A549 (cell line): ENCODE measurements at regions not wholly inside any gene's neighbourhood (a gene's known extent, or its start where the extent isn't known, plus 50 kb on each side); places are given as distances from the start of the nearest gene placed in this dataset.

Experiments used
- ATAC-seq, 2 experiments: fragments of 200-7000 bp in 1 of 2; fragments of >200 bp in 1 of 2; cut with Nextera tagmentation in 1 of 2; cut with Tn5 transposase in 1 of 2; 3 replicates each; pipeline versions ENCODE4 v1.8.0 to v1.9.1; 2018 to 2020; ENCODE audit warnings: mild to moderate bottlenecking in 1 of 2, moderate library complexity in 1 of 2
- CTCF ChIA-PET: fragments of 300-600 bp; sonication (Branson Sonifier 250); formaldehyde crosslinking; extraction: SDS; loops from one replicate; lab custom pipeline; 2021; ENCODE audit warnings: antibody characterized with exemption, inconsistent platforms; lab: Yijun Ruan, JAX
- POLR2A ChIA-PET: fragments of 350-600 bp; formaldehyde crosslinking; extraction: SDS; loops from one replicate; lab custom pipeline; 2021; ENCODE audit warnings: antibody characterized with exemption, inconsistent platforms; lab: Yijun Ruan, JAX
- DNase-seq, 2 experiments: peaks; one replicate each; pipeline versions ENCODE4 v3.0.0 to v3.0.0-alpha.2; 2011 to 2016; ENCODE audit warnings: low read depth in 1 of 2, low spot score in 1 of 2
- FAIRE-seq: peaks from 2 replicates; lab custom pipeline; 2011; peaks lifted over from hg19 to GRCh38; lab: Jason Lieb, UNC
- H3K27ac ChIP-seq, 2 experiments: fragments of >200 bp; sonication (Bioruptor Twin); formaldehyde crosslinking; 3 replicates each; pipeline ENCODE4 v1.5.1; 2016 to 2017
- H3K4me1 ChIP-seq: fragments of >200 bp; sonication (Bioruptor Twin); formaldehyde crosslinking; 3 replicates; pipeline ENCODE4 v1.6.1; 2016
- H3K4me2 ChIP-seq: fragments of >200 bp; sonication (Bioruptor Twin); formaldehyde crosslinking; 3 replicates; pipeline ENCODE4 v1.6.1; 2016
- H3K4me3 ChIP-seq: fragments of >200 bp; sonication (Bioruptor Twin); formaldehyde crosslinking; 3 replicates; pipeline ENCODE4 v1.5.1; 2016
- H3K9me3 ChIP-seq: fragments of >200 bp; sonication (Bioruptor Twin); formaldehyde crosslinking; 3 replicates; pipeline ENCODE4 v1.6.1; 2016
- CBX2 ChIP-seq: fragments of 200-600 bp; sonication (generic); IDR thresholded peaks from 2 replicates; pipeline ENCODE4 v1.6.1; 2016; ENCODE audit warnings: low read depth, mild to moderate bottlenecking, borderline replicate concordance
- CEBPB ChIP-seq, 2 experiments: fragments of >200 bp in 1 of 2; sonication (Bioruptor Twin) in 1 of 2; formaldehyde crosslinking in 1 of 2; IDR thresholded peaks; 2 replicates each; pipeline ENCODE4 v1.6.1; 2012 to 2016
- CHD2 ChIP-seq: fragments of 150-350 bp; IDR thresholded peaks from 2 replicates; pipeline ENCODE4 v1.6.1; 2014; ENCODE audit warnings: low read length; ENCODE audit not compliant: partially characterized antibody
- CHD4 ChIP-seq: fragments of 200-600 bp; sonication (generic); IDR thresholded peaks from 2 replicates; pipeline ENCODE4 v1.6.1; 2016; ENCODE audit warnings: antibody characterized with exemption, mild to moderate bottlenecking, borderline replicate concordance
- EHF ChIP-seq: fragments of 250-450 bp; sonication (Bioruptor Pico); IDR thresholded peaks from 2 replicates; pipeline ENCODE4 v1.5.0; 2020; ENCODE audit warnings: mild to moderate bottlenecking
- EHMT2 ChIP-seq: fragments of 200-600 bp; sonication (generic); IDR thresholded peaks from 2 replicates; pipeline ENCODE4 v1.6.1; 2016; ENCODE audit warnings: antibody characterized with exemption, low read depth, mild to moderate bottlenecking, moderate library complexity
- EP300 ChIP-seq, 2 experiments: fragments of >200 bp; sonication (Bioruptor Twin); formaldehyde crosslinking; IDR thresholded peaks; 2 replicates in 1 of 2; 3 replicates in 1 of 2; pipeline ENCODE4 v1.6.1; 2016 to 2017
- FOXS1 ChIP-seq: fragments of 250-450 bp; sonication (Bioruptor Pico); IDR thresholded peaks from 2 replicates; pipeline ENCODE4 v1.5.0; 2020; ENCODE audit warnings: mild to moderate bottlenecking, moderate library complexity
- HDAC2 ChIP-seq: fragments of 200-600 bp; sonication (generic); IDR thresholded peaks from 2 replicates; pipeline ENCODE4 v1.6.1; 2016
- HEYL ChIP-seq: fragments of 250-450 bp; sonication (Bioruptor Pico); IDR thresholded peaks from 2 replicates; pipeline ENCODE4 v1.8.0; 2021; ENCODE audit warnings: mild to moderate bottlenecking, moderate library complexity
- HOXB13 ChIP-seq: fragments of 250-450 bp; sonication (Bioruptor Pico); IDR thresholded peaks from 2 replicates; pipeline ENCODE4 v1.5.0; 2020; ENCODE audit warnings: low read depth, mild to moderate bottlenecking, moderate library complexity
- HOXB5 ChIP-seq: fragments of 250-450 bp; sonication (Bioruptor Pico); IDR thresholded peaks from 2 replicates; pipeline ENCODE4 v1.5.0; 2020; ENCODE audit warnings: mild to moderate bottlenecking, moderate library complexity
- JUN ChIP-seq, 2 experiments: fragments of >200 bp; sonication (Bioruptor Twin); formaldehyde crosslinking; IDR thresholded peaks; 2 replicates in 1 of 2; 3 replicates in 1 of 2; pipeline ENCODE4 v1.6.1; 2016 to 2017
- JUNB ChIP-seq: fragments of >200 bp; sonication (Bioruptor Twin); formaldehyde crosslinking; IDR thresholded peaks from 2 replicates; pipeline ENCODE4 v1.6.1; 2016
- POLR2A ChIP-seq: IDR thresholded peaks from 2 replicates; pipeline ENCODE4 v1.6.1; 2012; ENCODE audit warnings: mild to moderate bottlenecking, low read length
- POLR2AphosphoS2 ChIP-seq: conservative IDR thresholded peaks from 2 replicates; pipeline ENCODE4 v1.6.1; 2012; ENCODE audit warnings: low read length, improper control_type of control experiment, inconsistent platforms
- RCOR1 ChIP-seq: fragments of 150-350 bp; IDR thresholded peaks from 2 replicates; pipeline ENCODE4 v1.6.1; 2014; ENCODE audit warnings: antibody characterized with exemption, low read length, low read depth
- RNF2 ChIP-seq: fragments of 200-600 bp; sonication (generic); IDR thresholded peaks from 2 replicates; pipeline ENCODE4 v1.6.1; 2016; ENCODE audit warnings: low read depth, mild to moderate bottlenecking, antibody characterized with exemption, moderate library complexity, borderline replicate concordance
- ZFP36 ChIP-seq: fragments of 450-650 bp; IDR thresholded peaks from 2 replicates; pipeline ENCODE4 v1.6.1; 2014; ENCODE audit warnings: borderline replicate concordance; ENCODE audit not compliant: partially characterized antibody
- WGBS: methylation state at CpG from one replicate; pipeline ENCODE4 v1.1.6; 2017; ENCODE audit errors: missing lambda C conversion rate; 5-methylcytosine and 5-hydroxymethylcytosine counted together
- TF ChIP-seq, protein P1 (sequence below): fragments of 150-350 bp; IDR thresholded peaks from 2 replicates; pipeline ENCODE4 v1.6.1; 2014; ENCODE audit warnings: low read depth, mild to moderate bottlenecking, low read length
- TF ChIP-seq, protein P2 (sequence below): IDR thresholded peaks from 2 replicates; pipeline ENCODE4 v1.6.1; 2012; ENCODE audit warnings: low read depth, borderline replicate concordance
- TF ChIP-seq, protein P3 (sequence below): IDR thresholded peaks from 2 replicates; pipeline ENCODE4 v1.6.1; 2012
- TF ChIP-seq, protein P4 (sequence below): fragments of >200 bp; sonication (Bioruptor Twin); formaldehyde crosslinking; IDR thresholded peaks from 3 replicates; pipeline ENCODE4 v1.5.1; 2016
- TF ChIP-seq, protein P5 (sequence below): fragments of >200 bp; sonication (Bioruptor Twin); formaldehyde crosslinking; IDR thresholded peaks from 2 replicates; pipeline ENCODE4 v1.6.1; 2016
- TF ChIP-seq, protein P6 (sequence below): fragments of 250-450 bp; sonication (Bioruptor Pico); IDR thresholded peaks from 2 replicates; pipeline ENCODE4 v1.5.0; 2020; ENCODE audit warnings: low read depth, mild to moderate bottlenecking, moderate library complexity

DNA sequence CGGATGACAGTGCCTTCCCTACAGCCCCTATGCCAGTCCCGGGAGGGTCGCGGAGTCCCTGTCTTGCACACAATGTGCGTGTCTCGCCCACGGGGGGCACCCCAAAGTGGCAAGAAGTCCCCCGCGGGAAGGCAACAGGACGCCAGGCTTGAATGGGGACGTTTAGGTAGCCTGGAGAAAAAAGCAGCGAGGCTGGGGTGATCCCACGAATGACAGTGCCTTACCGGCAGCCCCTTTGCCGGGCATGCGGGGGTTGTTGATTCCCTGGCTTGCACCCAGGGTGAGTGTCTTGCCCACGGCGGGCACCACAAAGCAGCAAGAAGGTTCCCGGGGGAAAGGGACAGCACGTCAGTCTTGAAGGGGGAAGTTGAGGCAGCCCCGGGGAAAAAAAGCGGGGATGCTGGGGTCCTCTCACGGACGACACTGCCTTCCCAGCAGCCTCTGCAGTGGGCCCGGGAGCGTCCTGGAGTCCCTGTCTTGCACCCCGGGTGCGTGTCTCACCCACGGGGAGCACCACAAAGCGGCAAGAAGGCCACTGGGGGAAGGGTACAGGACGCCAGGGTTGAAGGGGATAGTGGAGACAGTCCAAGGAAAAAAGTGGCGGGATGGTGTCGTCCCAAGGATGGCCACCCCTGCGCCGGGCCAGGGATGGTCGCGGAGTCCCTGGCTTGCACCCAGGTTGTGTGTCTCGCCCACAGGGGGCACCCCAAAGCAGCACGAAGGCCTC is 156.8 kb upstream of the ALG10B start:
- ChIA-PET CTCF (no interaction called here), POLR2A (no interaction called here)
- ATAC-seq (peak in 1 of 2 experiments; percentile 6; a peak in 1 of 6 replicates), FAIRE-seq (no peak), DNase-seq (no peak)
- H3K9me3 ChIP-seq, result no peaks in the 10 kb centered on the region
- H3K4me3 ChIP-seq, result no peak overlapping the region
- no peak overlapping the region for H3K4me2 ChIP-seq
- 59% methylated on average over 39 of the region's 39 CpGs for WGBS
- no peaks in the 10 kb centered on the region for H3K4me1 ChIP-seq
- H3K27ac ChIP-seq, result no peak overlapping the region
- TF ChIP-seq, protein P1, sequence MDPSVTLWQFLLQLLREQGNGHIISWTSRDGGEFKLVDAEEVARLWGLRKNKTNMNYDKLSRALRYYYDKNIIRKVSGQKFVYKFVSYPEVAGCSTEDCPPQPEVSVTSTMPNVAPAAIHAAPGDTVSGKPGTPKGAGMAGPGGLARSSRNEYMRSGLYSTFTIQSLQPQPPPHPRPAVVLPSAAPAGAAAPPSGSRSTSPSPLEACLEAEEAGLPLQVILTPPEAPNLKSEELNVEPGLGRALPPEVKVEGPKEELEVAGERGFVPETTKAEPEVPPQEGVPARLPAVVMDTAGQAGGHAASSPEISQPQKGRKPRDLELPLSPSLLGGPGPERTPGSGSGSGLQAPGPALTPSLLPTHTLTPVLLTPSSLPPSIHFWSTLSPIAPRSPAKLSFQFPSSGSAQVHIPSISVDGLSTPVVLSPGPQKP, result no peak
- no peak for TF ChIP-seq HEYL
- TF ChIP-seq EHF (CRISPR knock-in tag), result no peak
- TF ChIP-seq HDAC2, result no peak
- no peak for TF ChIP-seq RNF2
- TF ChIP-seq, protein P2, sequence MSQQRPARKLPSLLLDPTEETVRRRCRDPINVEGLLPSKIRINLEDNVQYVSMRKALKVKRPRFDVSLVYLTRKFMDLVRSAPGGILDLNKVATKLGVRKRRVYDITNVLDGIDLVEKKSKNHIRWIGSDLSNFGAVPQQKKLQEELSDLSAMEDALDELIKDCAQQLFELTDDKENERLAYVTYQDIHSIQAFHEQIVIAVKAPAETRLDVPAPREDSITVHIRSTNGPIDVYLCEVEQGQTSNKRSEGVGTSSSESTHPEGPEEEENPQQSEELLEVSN, result no peak
- TF ChIP-seq, protein P3, sequence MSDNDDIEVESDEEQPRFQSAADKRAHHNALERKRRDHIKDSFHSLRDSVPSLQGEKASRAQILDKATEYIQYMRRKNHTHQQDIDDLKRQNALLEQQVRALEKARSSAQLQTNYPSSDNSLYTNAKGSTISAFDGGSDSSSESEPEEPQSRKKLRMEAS, result no peak
- TF ChIP-seq POLR2A, result no peak
- TF ChIP-seq EHMT2, result no peak

DNA sequence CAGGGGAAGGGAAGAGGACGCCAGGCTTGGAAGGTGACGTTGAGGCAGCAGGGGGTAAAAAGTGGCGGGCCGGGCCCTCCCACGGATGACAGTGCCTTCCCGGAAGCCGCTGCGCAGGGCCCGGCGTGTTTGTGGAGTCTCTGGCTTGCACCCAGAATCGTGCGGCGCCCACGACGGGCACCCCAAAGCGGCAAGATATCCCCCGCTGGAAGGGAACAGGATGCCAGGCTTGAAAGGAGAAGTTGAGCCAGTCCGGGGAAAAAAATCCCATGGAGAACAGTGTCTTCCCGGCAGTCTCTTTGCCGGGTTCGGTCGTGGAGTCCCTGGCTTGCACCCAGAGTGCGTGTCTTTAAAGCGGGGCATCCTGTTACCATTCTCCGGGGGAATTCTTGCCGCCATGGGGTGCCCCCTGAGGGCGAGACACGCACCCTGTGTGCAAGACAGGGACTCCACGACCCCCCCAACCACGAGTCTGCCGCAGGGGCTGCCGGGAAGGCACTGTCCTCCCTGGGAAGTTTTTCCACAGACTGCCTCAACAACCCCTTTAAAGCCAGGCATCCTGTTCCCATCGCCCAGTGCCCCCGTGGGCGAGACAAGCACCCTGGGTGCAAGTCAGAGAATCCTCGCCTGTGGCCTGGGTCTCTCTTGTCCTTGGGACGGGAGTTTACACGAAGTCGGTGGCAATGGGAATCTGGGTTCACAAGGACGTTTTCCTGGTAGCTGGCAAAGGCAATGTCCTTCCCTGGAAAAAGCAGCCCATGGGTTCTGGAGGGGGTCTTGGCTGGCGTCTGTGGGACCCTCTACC is 156.1 kb upstream of the ALG10B start:
- CTCF ChIA-PET, result no interaction called here
- Histone ChIP-seq H3K27ac (no peak overlapping the region), H3K4me3 (no peak overlapping the region), H3K9me3 (no peaks in the 10 kb centered on the region), H3K4me1 (no peaks in the 10 kb centered on the region), H3K4me2 (no peak overlapping the region)
- TF ChIP-seq HOXB5 (CRISPR knock-in tag) (no peak), CHD2 (no peak), EHMT2 (no peak), FOXS1 (CRISPR knock-in tag) (no peak), JUN (IDR thresholded peaks at IDR 0.05) (no peak), CEBPB (IDR thresholded peaks at IDR 0.05) (no peak), CHD4 (no peak)
- no peak for DNase-seq
- FAIRE-seq, result no peak
- POLR2A ChIA-PET, result no interaction called here
- ATAC-seq, result no peak
- 61% methylated on average over 35 of the region's 41 CpGs for WGBS

DNA sequence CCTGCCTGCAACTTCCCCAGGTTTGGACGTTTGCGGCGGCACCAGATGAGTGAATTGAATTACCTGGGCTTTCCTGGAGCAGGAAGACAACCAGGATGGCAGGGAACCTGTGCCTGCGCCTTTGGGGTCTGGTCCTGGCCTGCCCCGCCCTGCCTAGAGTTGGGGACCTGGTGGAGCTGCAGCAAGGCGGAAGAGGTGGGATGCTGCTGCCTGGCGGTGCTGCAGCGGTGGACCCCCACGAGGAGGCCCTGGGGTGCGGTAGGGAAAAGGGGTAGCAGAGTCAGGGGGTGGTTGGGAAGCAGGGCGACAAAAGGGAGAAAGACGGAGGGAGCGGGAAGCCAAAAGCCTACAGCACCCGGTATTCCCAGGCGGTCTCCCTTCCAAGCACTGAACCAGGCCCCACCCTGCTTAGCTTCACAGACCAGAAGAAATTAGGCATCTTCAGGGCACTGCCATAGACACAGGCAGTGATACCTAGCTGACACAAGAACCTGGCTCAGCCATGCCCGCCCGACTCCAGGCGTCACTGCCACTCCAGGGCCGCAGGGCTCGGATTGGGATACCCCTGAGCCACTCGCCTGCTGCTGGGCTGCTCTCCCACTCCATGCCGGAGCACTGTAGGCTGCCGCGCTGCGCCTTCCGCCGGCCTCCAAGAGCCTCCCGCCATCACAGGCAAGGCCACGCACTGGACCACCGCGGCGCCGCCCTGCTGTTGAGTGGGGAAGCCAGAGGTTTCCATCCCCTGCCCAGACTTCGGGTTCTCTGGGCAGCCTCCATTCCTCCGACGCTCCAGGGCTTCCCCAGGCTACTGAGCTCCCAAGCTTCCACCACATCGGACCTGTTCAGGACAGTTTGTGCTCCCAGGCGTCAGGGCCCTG is 155.2 kb upstream of the ALG10B start:
- no peak for DNase-seq
- Histone ChIP-seq H3K9me3 (no peaks in the 10 kb centered on the region), H3K27ac (no peak overlapping the region), H3K4me3 (no peak overlapping the region), H3K4me2 (no peak overlapping the region), H3K4me1 (no peaks in the 10 kb centered on the region)
- FAIRE-seq, result no peak
- 74% methylated on average over 34 of the region's 38 CpGs for WGBS
- ChIA-PET CTCF (no interaction called here), POLR2A (no interaction called here)
- ATAC-seq, result peak; percentile 26 to 28; a peak in 2 of 6 replicates
- TF ChIP-seq JUN (IDR thresholded peaks at IDR 0.05) (no peak), ZFP36 (no peak), JUNB (no peak), POLR2AphosphoS2 (no peak), CEBPB (IDR thresholded peaks at IDR 0.05) (no peak), HOXB13 (CRISPR knock-in tag) (no peak), EP300 (IDR thresholded peaks at IDR 0.05) (no peak), RCOR1 (no peak), CBX2 (no peak)
- TF ChIP-seq, protein P4, sequence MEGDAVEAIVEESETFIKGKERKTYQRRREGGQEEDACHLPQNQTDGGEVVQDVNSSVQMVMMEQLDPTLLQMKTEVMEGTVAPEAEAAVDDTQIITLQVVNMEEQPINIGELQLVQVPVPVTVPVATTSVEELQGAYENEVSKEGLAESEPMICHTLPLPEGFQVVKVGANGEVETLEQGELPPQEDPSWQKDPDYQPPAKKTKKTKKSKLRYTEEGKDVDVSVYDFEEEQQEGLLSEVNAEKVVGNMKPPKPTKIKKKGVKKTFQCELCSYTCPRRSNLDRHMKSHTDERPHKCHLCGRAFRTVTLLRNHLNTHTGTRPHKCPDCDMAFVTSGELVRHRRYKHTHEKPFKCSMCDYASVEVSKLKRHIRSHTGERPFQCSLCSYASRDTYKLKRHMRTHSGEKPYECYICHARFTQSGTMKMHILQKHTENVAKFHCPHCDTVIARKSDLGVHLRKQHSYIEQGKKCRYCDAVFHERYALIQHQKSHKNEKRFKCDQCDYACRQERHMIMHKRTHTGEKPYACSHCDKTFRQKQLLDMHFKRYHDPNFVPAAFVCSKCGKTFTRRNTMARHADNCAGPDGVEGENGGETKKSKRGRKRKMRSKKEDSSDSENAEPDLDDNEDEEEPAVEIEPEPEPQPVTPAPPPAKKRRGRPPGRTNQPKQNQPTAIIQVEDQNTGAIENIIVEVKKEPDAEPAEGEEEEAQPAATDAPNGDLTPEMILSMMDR, result no peak
- TF ChIP-seq, protein P5, sequence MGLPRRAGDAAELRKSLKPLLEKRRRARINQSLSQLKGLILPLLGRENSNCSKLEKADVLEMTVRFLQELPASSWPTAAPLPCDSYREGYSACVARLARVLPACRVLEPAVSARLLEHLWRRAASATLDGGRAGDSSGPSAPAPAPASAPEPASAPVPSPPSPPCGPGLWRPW, result no peak
- TF ChIP-seq, protein P3, result no peak
- TF ChIP-seq, protein P6, sequence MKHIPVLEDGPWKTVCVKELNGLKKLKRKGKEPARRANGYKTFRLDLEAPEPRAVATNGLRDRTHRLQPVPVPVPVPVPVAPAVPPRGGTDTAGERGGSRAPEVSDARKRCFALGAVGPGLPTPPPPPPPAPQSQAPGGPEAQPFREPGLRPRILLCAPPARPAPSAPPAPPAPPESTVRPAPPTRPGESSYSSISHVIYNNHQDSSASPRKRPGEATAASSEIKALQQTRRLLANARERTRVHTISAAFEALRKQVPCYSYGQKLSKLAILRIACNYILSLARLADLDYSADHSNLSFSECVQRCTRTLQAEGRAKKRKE, result no peak
